ENCODE measurements at regions not wholly inside any gene's neighbourhood (a gene's known extent, or its start where the extent isn't known, plus 50 kb on each side); places are given as distances from the start of the nearest gene placed in this dataset.

DNA sequence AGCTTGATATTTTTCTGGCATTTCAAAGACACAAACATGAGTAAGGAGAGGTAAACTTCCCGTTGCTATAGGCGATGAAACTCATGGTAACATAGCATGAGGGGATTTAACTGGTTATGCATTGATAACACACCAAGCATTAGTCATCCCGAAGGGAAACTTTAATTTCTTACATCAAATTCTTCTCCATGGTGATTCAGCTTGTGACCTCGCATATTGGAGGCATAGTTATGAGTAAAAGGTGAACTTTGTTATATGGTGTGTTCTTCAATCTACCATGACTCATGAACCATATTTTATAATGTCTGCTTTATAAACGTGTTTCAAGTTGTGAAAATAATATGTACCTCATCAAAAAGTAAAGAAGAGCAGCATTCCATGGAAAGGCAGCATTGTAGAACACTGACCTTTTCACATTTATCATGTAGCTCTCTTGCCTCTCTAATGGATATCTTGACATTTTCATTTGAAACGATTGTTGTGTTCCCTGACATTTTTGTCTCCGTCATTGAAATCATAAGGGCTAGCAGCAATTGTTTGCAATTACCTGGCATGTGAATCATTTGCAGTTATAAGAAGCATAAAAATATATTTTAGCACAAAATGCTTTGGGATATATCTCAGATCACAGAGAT, 491.8 kb downstream of the ANXA1 start:
- TF ChIP-seq, protein P1, sequence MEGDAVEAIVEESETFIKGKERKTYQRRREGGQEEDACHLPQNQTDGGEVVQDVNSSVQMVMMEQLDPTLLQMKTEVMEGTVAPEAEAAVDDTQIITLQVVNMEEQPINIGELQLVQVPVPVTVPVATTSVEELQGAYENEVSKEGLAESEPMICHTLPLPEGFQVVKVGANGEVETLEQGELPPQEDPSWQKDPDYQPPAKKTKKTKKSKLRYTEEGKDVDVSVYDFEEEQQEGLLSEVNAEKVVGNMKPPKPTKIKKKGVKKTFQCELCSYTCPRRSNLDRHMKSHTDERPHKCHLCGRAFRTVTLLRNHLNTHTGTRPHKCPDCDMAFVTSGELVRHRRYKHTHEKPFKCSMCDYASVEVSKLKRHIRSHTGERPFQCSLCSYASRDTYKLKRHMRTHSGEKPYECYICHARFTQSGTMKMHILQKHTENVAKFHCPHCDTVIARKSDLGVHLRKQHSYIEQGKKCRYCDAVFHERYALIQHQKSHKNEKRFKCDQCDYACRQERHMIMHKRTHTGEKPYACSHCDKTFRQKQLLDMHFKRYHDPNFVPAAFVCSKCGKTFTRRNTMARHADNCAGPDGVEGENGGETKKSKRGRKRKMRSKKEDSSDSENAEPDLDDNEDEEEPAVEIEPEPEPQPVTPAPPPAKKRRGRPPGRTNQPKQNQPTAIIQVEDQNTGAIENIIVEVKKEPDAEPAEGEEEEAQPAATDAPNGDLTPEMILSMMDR (IDR thresholded peaks at IDR 0.05) = no peak
- TF ChIP-seq POLR2A (IDR thresholded peaks at IDR 0.05) = no peak

Data from upper lobe of left lung (tissue), 4 donors.